Globus pallidus (tissue), 1 donor: ENCODE measurements at regions not wholly inside any gene's neighbourhood (a gene's known extent, or its start where the extent isn't known, plus 50 kb on each side); places are given as distances from the start of the nearest gene placed in this dataset.

ENCODE experiments used
- DNase-seq: peaks from one replicate; pipeline ENCODE4 v3.0.0-alpha.2; 2015; ENCODE audit warnings: low spot score

DNA sequence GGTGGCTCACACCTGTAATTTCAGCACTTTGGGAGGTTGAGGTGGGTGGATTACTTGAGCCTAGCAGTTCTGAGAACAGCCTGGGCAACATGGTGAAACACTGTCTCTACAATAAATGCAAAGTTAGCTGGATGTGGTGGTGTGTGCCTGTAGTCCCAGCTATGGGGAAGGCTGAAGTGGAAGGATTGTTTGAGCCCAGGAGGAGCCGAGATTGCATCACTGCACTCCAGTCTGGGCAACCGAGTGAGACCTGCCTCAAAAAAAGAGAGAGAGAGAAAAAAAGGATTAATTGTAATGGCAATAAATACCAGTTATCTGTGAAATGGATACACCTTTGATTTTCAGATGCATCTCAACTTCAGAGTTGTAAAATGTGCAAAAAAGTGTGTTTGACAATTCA lies 58.8 kb downstream of the SPRY1 start:
- no peak for DNase-seq

DNA sequence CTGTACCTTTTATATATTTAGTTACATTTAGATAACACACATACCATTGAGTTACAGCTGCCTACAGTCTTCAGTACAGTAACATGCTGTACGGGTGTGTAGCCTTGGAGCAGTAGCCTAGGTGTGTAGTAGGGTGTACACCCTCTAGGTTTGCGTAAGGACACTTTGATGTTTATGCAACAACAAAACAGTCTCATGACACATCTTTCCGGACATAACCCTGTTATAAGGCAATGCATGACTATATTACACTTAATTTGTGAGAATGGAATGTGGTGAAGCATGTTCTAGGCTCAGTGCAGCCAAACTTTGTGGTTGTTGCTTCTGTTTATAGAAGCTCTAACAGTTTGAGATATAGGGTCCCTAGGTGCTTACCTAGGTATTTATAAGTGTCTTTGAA lies 65.4 kb downstream of the SPRY1 start:
- DNase-seq, result no peak

DNA sequence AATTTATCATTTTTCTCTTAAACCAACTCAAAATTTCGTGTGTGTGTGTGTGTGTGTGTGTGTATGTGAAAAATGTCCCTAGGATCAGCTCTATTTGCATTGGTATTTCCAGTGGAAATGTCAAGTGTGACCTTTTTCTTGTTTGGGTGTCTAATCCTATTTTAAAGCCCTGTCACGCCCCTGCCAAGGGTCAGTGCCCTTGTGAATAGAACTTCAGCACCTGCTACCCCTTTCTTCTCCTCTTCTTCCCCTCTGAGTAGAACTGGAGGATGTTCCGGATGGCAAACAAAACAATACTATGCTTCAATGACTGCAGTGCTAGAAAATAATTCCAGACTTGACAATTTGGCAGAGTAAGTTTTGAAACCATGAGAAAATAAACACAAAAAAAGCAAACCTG lies 67.3 kb downstream of the SPRY1 start:
- no peak for DNase-seq

DNA sequence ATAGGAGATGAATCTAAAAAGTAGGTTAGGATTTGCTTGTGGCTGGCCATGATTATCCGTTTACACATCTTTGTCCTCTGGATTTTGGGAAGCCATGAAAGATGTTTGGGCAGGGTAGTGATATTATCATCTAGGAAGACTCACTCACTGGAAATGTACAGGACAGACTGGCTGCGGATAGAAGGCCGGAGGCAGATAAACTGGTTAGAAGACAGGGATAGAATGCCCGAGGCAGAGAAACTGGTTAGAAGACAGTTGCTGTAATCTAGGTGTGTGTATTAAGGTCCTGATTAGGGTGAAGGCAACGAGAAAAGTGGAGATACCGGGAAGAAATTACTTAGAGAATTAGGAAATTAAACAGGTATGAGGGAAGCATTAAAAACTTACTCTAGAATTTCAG lies 68.8 kb downstream of the SPRY1 start:
- no peak for DNase-seq

DNA sequence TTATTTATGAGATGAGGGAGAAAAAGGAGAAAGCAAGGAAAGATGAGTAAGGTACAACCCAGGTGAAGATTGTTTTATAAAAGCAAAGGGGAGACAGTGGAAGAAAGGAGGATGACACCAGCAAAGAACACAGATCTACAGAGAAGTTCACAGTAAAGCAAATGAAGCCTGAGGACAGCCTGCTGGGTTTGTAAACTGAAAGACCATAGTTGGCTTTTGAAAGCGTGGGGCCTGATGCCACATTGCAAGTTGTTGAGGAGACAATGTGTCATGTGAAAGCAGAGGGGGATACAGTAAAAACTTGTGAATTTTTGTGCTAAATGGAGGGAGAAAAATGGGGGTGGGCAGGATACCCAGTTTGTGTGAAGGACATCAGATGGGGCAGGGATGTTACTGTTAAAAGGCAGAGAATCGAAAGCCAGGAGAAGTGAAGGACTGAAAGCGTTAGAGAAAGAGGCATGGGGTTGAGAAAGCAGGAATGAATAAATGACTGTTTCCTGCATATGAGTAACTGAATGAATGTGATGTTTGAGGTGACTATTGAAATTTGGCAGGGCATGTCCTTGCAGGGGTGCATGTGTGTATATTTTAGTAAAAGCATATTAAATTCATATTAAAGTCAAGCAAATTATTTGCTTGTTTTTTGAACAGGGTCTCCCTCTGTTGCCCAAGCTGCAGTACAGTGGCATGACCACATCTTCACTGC lies 69.6 kb downstream of the SPRY1 start:
- no peak for DNase-seq

DNA sequence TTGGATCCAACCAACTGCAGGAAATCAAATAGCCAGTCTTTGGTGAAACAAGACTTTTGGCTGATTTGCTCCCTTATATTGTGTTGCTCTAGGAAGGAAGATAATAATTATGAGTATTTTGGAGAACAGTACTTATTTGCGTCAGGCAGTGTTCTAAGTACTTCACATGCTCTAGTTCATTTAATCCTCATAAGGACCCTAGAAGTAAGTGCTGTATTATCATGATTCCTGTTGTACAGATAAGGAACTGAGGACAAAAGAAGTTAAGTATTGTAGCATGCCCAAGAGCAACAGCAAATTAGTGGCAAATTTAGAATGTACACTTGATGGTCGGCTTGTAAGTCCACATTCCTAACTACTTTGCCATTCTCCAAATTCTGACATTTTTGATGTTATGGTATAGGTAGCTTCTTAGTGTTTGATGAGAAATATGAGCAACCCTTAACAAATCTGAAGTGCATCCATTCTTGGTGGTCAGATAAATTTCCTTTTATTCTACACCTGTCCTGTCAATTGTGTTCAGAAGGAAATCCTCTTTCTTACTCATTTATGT lies 72.0 kb downstream of the SPRY1 start:
- DNase-seq, result no peak

DNA sequence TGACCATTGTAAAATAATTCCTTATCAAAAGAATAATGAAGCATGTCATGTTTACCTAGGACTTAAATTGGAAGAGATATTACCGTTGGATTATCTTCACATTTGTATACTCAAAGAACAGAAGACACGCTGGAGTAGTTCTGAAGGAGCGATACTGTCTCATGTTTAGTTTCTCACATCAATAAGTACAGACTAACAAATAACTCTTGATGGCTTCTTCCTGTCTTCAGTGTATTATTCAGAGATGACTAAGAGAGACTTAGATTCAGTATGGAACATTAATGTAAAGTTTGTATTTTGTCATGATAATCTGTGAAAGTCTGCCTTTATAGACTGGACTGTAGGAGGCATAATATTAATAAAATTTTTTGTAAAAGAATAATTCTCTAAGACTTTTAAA lies 72.7 kb downstream of the SPRY1 start:
- no peak for DNase-seq

DNA sequence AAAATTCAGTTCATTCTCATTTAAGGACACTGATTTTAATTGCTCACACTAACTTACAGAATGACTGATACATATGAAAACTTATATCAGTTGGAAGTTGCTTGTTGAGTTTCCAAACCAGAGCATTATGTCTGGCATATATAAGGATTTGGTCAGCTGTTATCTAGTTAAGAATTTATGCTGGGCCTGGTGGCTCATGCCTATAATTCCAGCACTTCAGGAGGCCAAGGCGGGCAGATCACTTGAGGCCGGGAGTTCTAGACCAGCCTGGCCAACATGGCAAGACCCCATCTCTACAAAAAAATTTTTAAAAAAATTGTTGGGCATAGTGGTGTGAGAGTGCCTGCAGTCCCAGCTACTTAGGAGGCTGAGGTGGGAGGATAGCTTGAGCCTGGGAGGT lies 73.1 kb downstream of the SPRY1 start:
- DNase-seq, result no peak

DNA sequence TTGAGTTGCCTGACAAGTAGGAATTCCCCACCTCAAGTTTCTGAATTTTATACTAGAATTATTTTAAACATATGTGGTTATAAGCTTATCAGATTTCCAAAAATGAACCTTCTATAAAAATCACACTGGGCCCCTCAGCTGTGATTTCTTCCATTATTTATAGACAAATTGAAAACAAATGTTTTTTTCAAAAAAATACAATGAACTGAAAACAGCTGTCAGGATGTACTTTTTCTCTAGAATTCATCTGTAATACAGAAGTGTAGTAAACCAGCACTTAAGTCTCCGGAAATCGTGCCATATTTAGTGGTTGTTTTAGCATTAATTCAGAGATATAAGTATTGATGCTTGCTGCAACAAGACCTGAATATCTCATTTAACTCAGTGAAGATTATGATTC lies 74.0 kb downstream of the SPRY1 start:
- DNase-seq, result no peak

DNA sequence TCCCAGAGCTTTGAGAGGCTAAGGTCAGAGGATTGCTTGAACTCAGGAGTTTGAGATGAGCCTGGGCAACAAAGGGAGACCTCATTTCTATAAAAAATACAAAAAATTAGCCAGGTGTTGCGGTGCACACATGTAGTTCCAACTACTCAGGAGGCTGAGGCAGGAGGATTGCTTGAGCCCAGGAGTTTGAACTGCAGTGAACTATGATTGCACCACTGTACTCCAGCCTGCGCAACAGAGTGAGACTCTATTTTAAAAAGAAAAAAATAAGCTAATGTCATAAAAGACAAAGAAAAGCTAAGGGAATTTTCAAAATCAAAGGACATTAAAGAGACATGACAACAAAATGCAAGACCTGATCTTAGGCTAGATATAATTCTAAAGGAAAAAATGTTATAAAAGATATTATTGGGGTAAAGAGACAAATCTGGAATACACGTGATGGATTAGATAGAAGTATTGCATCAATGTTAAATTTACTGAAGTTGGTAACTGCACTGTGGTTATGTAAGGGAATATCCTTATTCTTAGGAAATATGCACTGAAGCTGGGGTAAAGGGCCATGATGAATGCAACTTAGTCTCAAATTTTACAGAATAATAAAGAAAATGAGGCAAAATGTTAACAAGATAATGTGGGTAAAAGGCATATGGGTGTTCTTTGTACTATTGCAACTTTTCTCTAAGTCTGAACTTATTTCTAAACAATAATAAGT lies 75.2 kb downstream of the SPRY1 start:
- no peak for DNase-seq

DNA sequence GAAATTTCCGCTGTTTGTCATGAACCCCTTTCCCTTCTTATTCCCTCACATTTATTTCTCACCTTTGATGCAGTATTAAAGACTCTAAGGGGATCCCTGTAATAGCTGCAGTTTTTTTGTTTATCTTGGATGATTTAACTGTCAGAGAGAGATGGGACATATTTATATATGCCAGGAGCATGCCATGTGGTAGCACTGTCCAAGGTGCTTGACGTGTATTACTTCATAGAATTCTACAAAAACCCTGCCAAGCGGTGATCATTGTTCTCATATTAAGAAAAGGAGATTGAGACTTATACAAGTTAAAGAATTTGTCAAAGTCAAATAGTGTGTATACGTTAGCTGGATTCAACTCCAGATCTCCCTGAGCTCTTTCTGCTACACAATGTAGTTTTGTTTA lies 78.2 kb downstream of the SPRY1 start:
- DNase-seq, result no peak

DNA sequence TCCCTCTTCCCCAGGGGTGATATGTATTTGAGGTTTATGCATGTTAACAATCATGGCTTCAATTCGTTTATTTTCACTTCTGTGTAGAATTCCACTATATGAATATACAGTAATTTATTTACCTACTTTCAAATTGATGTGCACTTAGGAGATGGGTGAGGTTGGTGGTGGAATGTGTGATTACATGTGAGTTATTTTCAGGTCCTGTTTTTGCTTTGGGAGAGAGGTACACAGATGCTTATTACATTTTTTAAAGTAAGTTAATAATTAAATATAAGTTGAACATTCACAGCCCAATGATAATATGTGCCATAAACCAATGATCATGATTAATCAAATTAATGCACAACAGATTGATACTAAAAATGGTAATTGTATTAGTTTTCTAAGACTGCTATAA lies 79.5 kb downstream of the SPRY1 start:
- no peak for DNase-seq

DNA sequence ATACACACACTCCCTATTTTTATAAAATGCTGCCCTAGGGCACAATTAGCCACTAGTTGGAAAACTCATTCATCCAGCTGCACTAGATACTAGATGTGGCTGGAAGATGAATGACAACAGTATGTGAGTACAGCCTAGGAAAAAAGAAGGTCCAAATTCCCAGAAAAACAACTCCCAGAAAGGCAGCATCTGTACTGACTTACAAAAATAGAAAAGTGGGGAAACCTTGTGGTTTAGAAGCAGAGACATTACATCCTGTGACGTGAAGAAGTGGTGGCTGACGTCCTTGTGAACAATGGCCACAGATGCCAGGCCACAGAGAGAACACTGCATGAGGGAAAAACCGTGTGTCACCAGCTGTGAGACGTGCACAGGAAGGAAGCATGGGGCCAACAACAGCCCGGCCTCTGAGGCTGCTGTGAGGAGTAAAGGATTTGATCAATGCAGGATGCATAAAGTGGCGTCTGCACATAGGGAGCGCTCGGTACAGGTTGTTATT lies 81.2 kb downstream of the SPRY1 start:
- DNase-seq, result no peak

DNA sequence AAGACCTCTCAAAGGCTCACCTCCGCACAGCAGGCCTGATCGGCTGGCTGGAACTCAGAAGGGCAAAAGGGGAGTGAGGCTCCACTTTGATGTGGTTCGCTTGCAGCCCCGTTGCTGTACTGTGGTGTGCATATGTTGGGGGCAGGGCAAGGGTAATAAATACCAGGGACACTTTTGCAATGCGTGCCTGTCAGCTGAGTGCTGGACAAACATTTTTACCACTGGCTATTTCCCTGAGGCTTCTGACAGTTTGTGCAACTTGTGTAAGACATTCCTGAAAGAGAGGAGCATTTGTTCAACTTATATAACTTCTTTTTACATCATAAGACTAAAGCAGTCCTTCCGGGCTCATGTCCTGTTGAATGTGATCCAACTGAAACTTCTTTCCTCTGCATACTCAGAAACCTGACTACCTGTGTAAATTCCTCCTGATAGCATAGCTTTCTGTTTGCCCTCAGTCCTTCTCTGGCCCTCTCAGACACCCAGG lies 82.3 kb downstream of the SPRY1 start:
- no peak for DNase-seq

DNA sequence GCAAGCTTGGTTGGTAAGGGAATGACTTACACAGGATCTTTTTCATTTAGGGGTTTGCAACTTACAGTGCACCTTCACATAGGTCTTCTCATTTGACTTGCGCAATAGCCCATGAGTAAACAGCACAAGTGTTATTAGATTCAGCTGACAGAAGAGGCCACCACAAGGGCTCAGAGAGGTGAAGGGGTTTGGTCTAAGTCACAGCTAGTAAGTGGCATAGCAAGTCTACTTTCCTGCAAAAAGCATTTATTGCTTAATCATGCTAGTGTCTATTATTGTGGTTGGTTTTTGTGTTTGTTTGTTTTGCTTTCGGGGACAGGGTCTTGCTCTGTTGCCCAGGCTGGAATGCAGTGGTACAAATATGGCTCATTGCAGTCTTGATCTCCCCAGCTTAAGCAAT lies 83.3 kb downstream of the SPRY1 start:
- DNase-seq, result no peak

DNA sequence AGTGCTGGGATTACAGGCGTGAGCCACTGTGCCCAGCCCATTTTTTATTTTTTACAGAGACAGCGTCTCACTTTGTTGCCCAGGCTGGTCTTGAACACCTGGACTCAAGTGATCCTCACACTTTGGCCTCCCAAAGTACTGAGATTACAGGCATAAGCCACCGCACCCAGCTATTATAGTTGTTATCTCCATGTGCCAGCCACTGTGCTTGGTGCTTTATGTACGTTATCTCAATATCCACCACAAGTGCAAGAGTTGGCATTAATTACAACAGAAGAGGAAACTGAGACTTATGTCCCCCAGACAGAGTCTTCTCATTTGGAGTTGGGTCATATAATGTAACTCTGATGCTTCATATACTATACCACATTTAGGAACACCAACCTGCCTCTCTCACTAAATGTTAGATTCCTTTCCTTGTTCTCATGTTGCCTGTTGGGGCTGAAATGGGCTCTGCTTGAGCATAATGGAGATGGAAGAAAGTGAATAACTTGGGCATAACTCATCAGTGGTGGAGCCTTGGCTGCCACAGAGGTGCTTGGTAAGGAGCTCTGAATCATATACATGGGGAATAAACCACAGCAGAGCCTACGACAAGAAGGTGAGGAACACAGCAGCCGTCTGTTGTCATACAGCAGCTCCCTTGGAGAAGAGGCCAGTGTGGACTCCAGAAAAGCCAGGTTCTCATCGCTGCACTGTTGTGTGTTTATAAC lies 84.3 kb downstream of the SPRY1 start:
- DNase-seq, result no peak

DNA sequence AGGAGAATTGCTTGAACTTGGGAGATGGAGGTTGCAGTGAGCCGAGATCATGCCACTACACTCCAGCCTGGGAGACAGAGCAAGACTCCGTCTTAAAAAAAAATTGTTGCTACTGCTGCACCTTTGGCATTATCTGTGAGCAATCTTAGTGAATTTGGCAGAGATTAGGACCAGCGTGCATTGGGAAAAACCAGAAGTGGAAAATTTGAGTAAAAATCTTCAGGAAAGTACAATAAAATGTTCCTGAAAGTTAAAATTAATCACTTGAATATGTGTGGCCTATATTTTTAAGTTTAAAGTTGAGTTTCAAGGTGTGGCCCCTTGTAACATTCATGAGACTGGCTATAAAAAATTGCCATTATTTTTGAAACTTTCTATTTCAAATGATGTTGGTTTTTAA lies 85.1 kb downstream of the SPRY1 start:
- no peak for DNase-seq

DNA sequence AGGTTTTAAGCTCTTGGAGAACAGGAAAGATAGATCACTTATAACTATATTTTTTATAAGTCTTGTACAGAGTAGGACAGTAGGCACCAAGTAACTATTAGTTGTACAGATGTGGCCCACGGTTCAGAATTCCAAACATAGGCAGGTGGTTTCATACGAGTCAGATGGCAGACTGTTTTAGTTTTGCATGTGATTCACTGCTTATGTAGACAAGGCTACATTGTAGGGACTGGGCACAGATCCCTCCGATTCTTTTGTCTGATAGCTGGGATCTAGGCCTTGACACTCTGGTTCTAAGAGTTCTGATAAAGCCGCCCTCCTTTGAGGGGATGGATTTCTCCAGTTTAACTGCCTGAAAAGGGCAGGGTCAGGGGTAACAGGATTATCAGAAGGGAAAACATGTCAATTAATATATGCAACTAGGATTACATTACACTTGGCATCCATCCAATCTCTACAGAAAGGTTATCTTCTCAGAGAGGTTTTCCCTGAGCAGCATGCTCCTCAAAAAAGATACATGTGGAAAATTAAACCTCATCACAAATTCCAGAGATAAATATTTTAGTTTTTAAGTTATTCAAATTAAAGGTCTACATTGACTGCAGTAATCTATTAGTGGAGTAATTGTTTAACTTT lies 87.8 kb downstream of the SPRY1 start:
- peak; percentile 29 for DNase-seq

DNA sequence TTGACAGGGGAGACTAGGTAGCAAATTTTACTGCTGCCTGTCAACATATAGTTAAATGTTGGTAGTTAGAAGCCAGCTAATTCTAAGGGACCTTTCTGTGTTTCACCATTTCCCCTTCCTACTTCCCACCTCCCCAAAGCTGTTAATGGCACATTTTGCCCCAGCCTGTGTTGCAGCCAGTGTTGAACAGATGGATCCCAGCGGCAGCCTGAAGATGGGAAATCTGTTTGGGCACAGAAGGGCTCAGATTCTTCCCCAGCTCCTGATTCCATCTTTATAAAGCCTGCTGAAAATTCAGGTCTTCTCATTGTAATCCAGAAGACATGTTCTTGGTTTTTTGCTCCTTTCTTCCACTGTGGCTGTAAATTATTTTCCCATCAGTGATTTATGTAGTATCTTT lies 89.0 kb downstream of the SPRY1 start:
- DNase-seq, result no peak

DNA sequence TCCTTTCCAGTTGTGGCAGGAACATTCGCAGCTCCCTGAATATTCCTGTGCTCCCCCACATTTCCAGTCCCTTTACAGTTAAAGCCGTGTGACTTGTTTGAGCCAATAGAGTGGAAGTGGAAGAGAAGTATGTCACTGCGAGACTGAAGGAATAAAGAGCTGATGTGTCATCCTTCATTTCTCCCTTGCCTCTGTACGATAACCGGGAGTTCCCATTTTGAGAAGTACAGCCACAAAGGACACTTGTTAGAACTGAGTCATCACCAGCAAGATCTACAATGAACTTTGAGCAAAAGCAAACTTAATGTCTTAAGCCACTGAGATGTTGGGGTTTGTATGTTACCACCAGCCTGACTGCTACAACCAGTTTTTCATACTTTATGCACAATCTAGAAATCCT lies 92.3 kb downstream of the SPRY1 start:
- no peak for DNase-seq

DNA sequence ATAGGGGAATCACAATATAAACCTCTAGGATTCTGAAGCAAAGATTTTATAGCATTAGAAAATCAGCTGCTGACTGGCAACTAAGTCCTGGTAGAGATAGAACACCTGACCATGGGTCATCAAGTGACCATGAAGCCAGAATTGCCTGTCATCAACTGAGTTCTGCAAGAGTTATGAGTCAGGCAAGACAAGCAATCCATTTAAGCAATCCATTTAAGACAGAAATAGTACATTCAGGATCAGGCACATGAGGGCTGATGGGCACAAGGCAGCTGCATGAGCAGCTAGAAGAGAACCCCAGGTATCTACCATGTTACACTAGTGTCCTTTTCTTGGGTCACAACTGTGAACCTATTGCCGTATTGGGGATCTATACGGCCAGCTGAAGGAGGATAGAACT lies 98.9 kb downstream of the SPRY1 start:
- no peak for DNase-seq

DNA sequence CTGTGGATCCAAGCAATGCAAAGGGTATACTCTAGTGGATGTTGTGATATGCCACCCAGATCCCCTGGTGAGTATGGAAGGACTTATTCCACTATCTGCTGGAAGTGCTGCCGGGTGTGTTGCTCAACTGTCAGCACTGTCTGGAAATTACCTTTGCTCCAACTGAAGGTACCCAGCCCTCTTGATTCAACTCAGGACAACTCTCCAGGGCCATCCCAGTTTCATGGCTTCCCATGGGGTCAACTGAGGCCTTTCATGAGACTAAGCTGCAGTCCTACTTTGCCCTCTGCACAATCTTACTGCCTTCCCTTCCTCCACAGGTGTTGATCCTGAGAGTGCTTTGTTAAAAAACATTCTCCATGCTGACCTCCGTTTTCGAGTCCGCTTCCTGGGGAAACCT lies 99.8 kb downstream of the SPRY1 start:
- no peak for DNase-seq
